WTC11 (cell line): ENCODE measurements at regions not wholly inside any gene's neighbourhood (a gene's known extent, or its start where the extent isn't known, plus 50 kb on each side); places are given as distances from the start of the nearest gene placed in this dataset.

ENCODE experiments used
- ATAC-seq: fragments of 200-7000 bp; cut with Tn5 transposase; 2 replicates; pipeline ENCODE4 v1.10.0; 2021; ENCODE audit warnings: mild to moderate bottlenecking, moderate library complexity
- CTCF ChIA-PET: fragments of 300-600 bp; sonication (Branson Sonifier 250); formaldehyde crosslinking; loops from one replicate; lab custom pipeline; 2021; ENCODE audit warnings: antibody characterized with exemption; lab: Charles Lee
- POLR2A ChIA-PET: fragments of 350-600 bp; sonication (Branson Sonifier 250); formaldehyde crosslinking; loops from one replicate; lab custom pipeline; 2021; ENCODE audit warnings: antibody characterized with exemption; lab: Charles Lee
- DNase-seq: peaks from one replicate; pipeline ENCODE4 v3.0.0; 2021; ENCODE audit warnings: low spot score
- H3K27ac Mint-ChIP-seq: 2 replicates; pipeline ENCODE4 v1.8.0; 2021; ENCODE audit warnings: mixed read lengths
- H3K27me3 Mint-ChIP-seq: 2 replicates; pipeline ENCODE4 v1.8.0; 2021; ENCODE audit warnings: low read depth, mild to moderate bottlenecking, moderate library complexity, mixed read lengths
- H3K36me3 Mint-ChIP-seq: 2 replicates; pipeline ENCODE4 v1.8.0; 2021; ENCODE audit warnings: mixed read lengths
- H3K4me1 Mint-ChIP-seq: 2 replicates; pipeline ENCODE4 v1.8.0; 2022; ENCODE audit warnings: mixed read lengths
- H3K4me3 Mint-ChIP-seq: 2 replicates; pipeline ENCODE4 v1.8.0; 2021; ENCODE audit warnings: mild to moderate bottlenecking, moderate library complexity, mixed read lengths
- H3K9me3 Mint-ChIP-seq: 2 replicates; pipeline ENCODE4 v1.8.0; 2021; ENCODE audit warnings: mixed read lengths
- ESRRA ChIP-seq: sonication (generic); formaldehyde crosslinking; IDR thresholded peaks from 2 replicates; pipeline ENCODE4 v1.8.1; 2022; ENCODE audit warnings: mild to moderate bottlenecking, missing genetic modification reagents, borderline replicate concordance
- ETV6 ChIP-seq: sonication (generic); formaldehyde crosslinking; IDR thresholded peaks from 2 replicates; pipeline ENCODE4 v1.8.1; 2022; ENCODE audit warnings: mild to moderate bottlenecking, missing genetic modification reagents
- FOXJ3 ChIP-seq: sonication (generic); formaldehyde crosslinking; IDR thresholded peaks from 2 replicates; pipeline ENCODE4 v1.9.0; 2021; ENCODE audit warnings: missing genetic modification reagents, mild to moderate bottlenecking, borderline replicate concordance
- FOXK1 ChIP-seq: sonication (generic); formaldehyde crosslinking; IDR thresholded peaks from 2 replicates; pipeline ENCODE4 v1.8.0; 2022; ENCODE audit warnings: mild to moderate bottlenecking, moderate library complexity, missing genetic modification reagents
- MYBL2 ChIP-seq: sonication (generic); formaldehyde crosslinking; IDR thresholded peaks from 2 replicates; pipeline ENCODE4 v1.8.1; 2023; ENCODE audit warnings: mild to moderate bottlenecking, moderate library complexity, missing genetic modification reagents
- NFYB ChIP-seq: sonication (generic); formaldehyde crosslinking; conservative IDR thresholded peaks from 2 replicates; pipeline ENCODE4 v1.8.0; 2022; ENCODE audit warnings: low read depth, missing genetic modification reagents
- SMAD4 ChIP-seq: sonication (generic); formaldehyde crosslinking; IDR thresholded peaks from 2 replicates; pipeline ENCODE4 v1.8.0; 2022; ENCODE audit warnings: mild to moderate bottlenecking, missing genetic modification reagents
- SP1 ChIP-seq: sonication (generic); formaldehyde crosslinking; conservative IDR thresholded peaks from 2 replicates; pipeline ENCODE4 v1.8.1; 2022; ENCODE audit warnings: missing genetic modification reagents
- TCF7 ChIP-seq: sonication (generic); formaldehyde crosslinking; IDR thresholded peaks from 2 replicates; pipeline ENCODE4 v1.8.0; 2022; ENCODE audit warnings: mild to moderate bottlenecking, low read depth, missing genetic modification reagents, moderate library complexity
- TP53 ChIP-seq: sonication (generic); formaldehyde crosslinking; IDR thresholded peaks from 2 replicates; pipeline ENCODE4 v1.8.1; 2023; ENCODE audit warnings: mild to moderate bottlenecking, missing genetic modification reagents
- ZBTB21 ChIP-seq: sonication (generic); formaldehyde crosslinking; IDR thresholded peaks from 2 replicates; pipeline ENCODE4 v1.8.1; 2023; ENCODE audit warnings: mild to moderate bottlenecking, missing genetic modification reagents, borderline replicate concordance
- ZNF232 ChIP-seq: sonication (generic); formaldehyde crosslinking; IDR thresholded peaks from 2 replicates; pipeline ENCODE4 v1.8.0; 2022; ENCODE audit warnings: mild to moderate bottlenecking, missing genetic modification reagents
- ZNF317 ChIP-seq: sonication (generic); formaldehyde crosslinking; IDR thresholded peaks from 2 replicates; pipeline ENCODE4 v1.8.1; 2023; ENCODE audit warnings: low read depth, mild to moderate bottlenecking, moderate library complexity, missing genetic modification reagents, borderline replicate concordance
- ZNF396 ChIP-seq: fragments of 250-450 bp; sonication (Bioruptor Pico); IDR thresholded peaks from 2 replicates; pipeline ENCODE4 v1.8.0; 2021; ENCODE audit warnings: mild to moderate bottlenecking, moderate library complexity, borderline replicate concordance
- TF ChIP-seq, protein P1 (sequence below): sonication (generic); formaldehyde crosslinking; IDR thresholded peaks from 2 replicates; pipeline ENCODE4 v1.8.0; 2023; ENCODE audit warnings: missing genetic modification reagents, mild to moderate bottlenecking, borderline replicate concordance
- TF ChIP-seq, protein P2 (sequence below): fragments of 200-600 bp; IDR thresholded peaks from 2 replicates; pipeline ENCODE4 v1.8.0; 2022; ENCODE audit warnings: antibody characterized with exemption
- TF ChIP-seq, protein P3 (sequence below): sonication (generic); formaldehyde crosslinking; IDR thresholded peaks from 2 replicates; pipeline ENCODE4 v1.8.1; 2023; ENCODE audit warnings: mild to moderate bottlenecking, missing genetic modification reagents
- TF ChIP-seq, protein P4 (sequence below): fragments of 250-450 bp; sonication (Bioruptor Pico); IDR thresholded peaks from 2 replicates; pipeline ENCODE4 v1.9.0; 2021; ENCODE audit warnings: mild to moderate bottlenecking, borderline replicate concordance

DNA sequence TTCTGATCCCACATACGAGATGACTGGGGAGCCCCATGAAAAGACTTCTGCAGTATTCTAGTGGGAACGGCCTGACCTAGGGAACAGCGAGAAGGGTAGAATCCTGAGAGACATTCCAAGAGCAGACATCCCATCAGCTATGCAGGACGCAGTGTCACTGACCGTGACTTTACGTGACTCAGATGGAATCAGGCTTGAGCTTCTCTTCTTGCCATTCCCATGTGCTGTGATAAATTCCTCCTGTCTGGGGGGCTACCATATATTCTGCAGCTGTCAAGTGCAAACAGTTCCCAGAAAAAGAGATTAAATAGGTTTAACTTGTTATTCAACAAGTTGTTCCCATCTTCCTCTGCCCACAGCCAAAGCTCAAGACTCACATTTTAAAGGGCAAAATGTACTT is 73.1 kb upstream of the PDE1C start (continued):
- TF ChIP-seq, protein P1, sequence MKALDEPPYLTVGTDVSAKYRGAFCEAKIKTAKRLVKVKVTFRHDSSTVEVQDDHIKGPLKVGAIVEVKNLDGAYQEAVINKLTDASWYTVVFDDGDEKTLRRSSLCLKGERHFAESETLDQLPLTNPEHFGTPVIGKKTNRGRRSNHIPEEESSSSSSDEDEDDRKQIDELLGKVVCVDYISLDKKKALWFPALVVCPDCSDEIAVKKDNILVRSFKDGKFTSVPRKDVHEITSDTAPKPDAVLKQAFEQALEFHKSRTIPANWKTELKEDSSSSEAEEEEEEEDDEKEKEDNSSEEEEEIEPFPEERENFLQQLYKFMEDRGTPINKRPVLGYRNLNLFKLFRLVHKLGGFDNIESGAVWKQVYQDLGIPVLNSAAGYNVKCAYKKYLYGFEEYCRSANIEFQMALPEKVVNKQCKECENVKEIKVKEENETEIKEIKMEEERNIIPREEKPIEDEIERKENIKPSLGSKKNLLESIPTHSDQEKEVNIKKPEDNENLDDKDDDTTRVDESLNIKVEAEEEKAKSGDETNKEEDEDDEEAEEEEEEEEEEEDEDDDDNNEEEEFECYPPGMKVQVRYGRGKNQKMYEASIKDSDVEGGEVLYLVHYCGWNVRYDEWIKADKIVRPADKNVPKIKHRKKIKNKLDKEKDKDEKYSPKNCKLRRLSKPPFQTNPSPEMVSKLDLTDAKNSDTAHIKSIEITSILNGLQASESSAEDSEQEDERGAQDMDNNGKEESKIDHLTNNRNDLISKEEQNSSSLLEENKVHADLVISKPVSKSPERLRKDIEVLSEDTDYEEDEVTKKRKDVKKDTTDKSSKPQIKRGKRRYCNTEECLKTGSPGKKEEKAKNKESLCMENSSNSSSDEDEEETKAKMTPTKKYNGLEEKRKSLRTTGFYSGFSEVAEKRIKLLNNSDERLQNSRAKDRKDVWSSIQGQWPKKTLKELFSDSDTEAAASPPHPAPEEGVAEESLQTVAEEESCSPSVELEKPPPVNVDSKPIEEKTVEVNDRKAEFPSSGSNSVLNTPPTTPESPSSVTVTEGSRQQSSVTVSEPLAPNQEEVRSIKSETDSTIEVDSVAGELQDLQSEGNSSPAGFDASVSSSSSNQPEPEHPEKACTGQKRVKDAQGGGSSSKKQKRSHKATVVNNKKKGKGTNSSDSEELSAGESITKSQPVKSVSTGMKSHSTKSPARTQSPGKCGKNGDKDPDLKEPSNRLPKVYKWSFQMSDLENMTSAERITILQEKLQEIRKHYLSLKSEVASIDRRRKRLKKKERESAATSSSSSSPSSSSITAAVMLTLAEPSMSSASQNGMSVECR (CRISPR knock-in tag), result no peak
- no peak for TF ChIP-seq FOXJ3 (CRISPR knock-in tag)
- no peak for TF ChIP-seq NFYB (CRISPR knock-in tag)
- no peak for TF ChIP-seq TP53 (CRISPR knock-in tag)
- TF ChIP-seq, protein P2, sequence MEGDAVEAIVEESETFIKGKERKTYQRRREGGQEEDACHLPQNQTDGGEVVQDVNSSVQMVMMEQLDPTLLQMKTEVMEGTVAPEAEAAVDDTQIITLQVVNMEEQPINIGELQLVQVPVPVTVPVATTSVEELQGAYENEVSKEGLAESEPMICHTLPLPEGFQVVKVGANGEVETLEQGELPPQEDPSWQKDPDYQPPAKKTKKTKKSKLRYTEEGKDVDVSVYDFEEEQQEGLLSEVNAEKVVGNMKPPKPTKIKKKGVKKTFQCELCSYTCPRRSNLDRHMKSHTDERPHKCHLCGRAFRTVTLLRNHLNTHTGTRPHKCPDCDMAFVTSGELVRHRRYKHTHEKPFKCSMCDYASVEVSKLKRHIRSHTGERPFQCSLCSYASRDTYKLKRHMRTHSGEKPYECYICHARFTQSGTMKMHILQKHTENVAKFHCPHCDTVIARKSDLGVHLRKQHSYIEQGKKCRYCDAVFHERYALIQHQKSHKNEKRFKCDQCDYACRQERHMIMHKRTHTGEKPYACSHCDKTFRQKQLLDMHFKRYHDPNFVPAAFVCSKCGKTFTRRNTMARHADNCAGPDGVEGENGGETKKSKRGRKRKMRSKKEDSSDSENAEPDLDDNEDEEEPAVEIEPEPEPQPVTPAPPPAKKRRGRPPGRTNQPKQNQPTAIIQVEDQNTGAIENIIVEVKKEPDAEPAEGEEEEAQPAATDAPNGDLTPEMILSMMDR, result no peak
- TF ChIP-seq ZNF317, result no peak

DNA sequence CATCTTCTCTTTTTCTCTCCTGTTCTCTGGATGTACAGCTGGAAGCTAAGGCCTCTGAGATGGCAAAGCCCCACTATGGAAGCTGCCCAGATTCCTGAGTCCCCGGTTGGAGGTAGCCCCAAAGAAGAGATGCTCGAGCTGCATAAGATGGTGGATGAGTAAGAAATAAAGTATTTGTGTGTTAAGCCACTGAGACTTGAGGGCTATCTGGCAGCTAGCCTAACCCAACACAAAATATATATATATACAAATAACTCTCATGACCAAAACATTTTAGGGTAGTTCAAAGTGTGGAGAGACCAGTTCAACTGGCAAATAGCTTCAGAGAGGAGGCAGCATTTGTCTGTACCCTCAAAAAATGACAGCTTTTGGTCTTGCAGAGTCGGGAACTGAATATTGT is 72.4 kb upstream of the PDE1C start:
- H3K36me3 Mint-ChIP-seq, result peaks cover 6% of the 10 kb centered on the region; the same call in 1 of the 2 replicates

More for the DNA sequence above, 72.4 kb upstream of the PDE1C start:
- peaks cover 5% of the 10 kb centered on the region for H3K9me3 Mint-ChIP-seq
- H3K4me1 Mint-ChIP-seq, result no peaks in the 10 kb centered on the region
- TF ChIP-seq MYBL2 (no peak), SMAD4 (CRISPR knock-in tag) (no peak), FOXK1 (CRISPR knock-in tag) (no peak), ZNF396 (CRISPR knock-in tag) (no peak), SP1 (CRISPR knock-in tag) (no peak), ESRRA (CRISPR knock-in tag) (no peak), TCF7 (CRISPR knock-in tag) (no peak), ZBTB21 (CRISPR knock-in tag) (no peak), ETV6 (CRISPR knock-in tag) (no peak), ZNF232 (CRISPR knock-in tag) (no peak)
- TF ChIP-seq, protein P3, sequence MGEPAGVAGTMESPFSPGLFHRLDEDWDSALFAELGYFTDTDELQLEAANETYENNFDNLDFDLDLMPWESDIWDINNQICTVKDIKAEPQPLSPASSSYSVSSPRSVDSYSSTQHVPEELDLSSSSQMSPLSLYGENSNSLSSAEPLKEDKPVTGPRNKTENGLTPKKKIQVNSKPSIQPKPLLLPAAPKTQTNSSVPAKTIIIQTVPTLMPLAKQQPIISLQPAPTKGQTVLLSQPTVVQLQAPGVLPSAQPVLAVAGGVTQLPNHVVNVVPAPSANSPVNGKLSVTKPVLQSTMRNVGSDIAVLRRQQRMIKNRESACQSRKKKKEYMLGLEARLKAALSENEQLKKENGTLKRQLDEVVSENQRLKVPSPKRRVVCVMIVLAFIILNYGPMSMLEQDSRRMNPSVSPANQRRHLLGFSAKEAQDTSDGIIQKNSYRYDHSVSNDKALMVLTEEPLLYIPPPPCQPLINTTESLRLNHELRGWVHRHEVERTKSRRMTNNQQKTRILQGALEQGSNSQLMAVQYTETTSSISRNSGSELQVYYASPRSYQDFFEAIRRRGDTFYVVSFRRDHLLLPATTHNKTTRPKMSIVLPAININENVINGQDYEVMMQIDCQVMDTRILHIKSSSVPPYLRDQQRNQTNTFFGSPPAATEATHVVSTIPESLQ (CRISPR knock-in tag), result no peak
- TF ChIP-seq, protein P4, sequence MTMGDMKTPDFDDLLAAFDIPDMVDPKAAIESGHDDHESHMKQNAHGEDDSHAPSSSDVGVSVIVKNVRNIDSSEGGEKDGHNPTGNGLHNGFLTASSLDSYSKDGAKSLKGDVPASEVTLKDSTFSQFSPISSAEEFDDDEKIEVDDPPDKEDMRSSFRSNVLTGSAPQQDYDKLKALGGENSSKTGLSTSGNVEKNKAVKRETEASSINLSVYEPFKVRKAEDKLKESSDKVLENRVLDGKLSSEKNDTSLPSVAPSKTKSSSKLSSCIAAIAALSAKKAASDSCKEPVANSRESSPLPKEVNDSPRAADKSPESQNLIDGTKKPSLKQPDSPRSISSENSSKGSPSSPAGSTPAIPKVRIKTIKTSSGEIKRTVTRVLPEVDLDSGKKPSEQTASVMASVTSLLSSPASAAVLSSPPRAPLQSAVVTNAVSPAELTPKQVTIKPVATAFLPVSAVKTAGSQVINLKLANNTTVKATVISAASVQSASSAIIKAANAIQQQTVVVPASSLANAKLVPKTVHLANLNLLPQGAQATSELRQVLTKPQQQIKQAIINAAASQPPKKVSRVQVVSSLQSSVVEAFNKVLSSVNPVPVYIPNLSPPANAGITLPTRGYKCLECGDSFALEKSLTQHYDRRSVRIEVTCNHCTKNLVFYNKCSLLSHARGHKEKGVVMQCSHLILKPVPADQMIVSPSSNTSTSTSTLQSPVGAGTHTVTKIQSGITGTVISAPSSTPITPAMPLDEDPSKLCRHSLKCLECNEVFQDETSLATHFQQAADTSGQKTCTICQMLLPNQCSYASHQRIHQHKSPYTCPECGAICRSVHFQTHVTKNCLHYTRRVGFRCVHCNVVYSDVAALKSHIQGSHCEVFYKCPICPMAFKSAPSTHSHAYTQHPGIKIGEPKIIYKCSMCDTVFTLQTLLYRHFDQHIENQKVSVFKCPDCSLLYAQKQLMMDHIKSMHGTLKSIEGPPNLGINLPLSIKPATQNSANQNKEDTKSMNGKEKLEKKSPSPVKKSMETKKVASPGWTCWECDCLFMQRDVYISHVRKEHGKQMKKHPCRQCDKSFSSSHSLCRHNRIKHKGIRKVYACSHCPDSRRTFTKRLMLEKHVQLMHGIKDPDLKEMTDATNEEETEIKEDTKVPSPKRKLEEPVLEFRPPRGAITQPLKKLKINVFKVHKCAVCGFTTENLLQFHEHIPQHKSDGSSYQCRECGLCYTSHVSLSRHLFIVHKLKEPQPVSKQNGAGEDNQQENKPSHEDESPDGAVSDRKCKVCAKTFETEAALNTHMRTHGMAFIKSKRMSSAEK, result no peak
- TF ChIP-seq, protein P1 (CRISPR knock-in tag), result no peak
- H3K4me3 Mint-ChIP-seq, result no peak overlapping the region
- H3K27me3 Mint-ChIP-seq, result peaks cover 22% of the 10 kb centered on the region
- ChIA-PET POLR2A (no interaction called here), CTCF (interaction anchor here (0.8 to 1.2 kb wide), 2 partner anchors 20 to 328 kb away, joined by 3 read pairs; no protein-coding TSS in a partner anchor)
- H3K27ac Mint-ChIP-seq, result no peak overlapping the region
- ATAC-seq, result no peak
- no peak for DNase-seq
